GM12891 (cell line): ENCODE measurements at regions not wholly inside any gene's neighbourhood (a gene's known extent, or its start where the extent isn't known, plus 50 kb on each side); places are given as distances from the start of the nearest gene placed in this dataset.

Source experiments
- DNase-seq: peaks from one replicate; pipeline ENCODE4 v3.0.0; 2011; ENCODE audit warnings: low spot score; ENCODE audit not compliant: insufficient read length
- FAIRE-seq: peaks from 2 replicates; lab custom pipeline; 2011; peaks lifted over from hg19 to GRCh38; lab: Jason Lieb, UNC
- PAX5 ChIP-seq: IDR thresholded peaks from 2 replicates; pipeline ENCODE4 v1.6.1; 2011; ENCODE audit warnings: low read length, moderate library complexity, mild to moderate bottlenecking; ENCODE audit not compliant: insufficient read depth, severe bottlenecking
- POLR2A ChIP-seq: IDR thresholded peaks from 2 replicates; pipeline ENCODE4 v1.6.1; 2011; ENCODE audit warnings: low read depth, low read length, control low read depth
- POLR2AphosphoS5 ChIP-seq: IDR thresholded peaks from 2 replicates; pipeline ENCODE4 v1.6.1; 2011; ENCODE audit warnings: low read depth, low read length, control low read depth
- POU2F2 ChIP-seq: IDR thresholded peaks from 2 replicates; pipeline ENCODE4 v1.6.1; 2011; ENCODE audit warnings: low read depth, mild to moderate bottlenecking, control low read depth, low read length, moderate library complexity
- SPI1 ChIP-seq: IDR thresholded peaks from 2 replicates; pipeline ENCODE4 v1.6.1; 2011; ENCODE audit warnings: low read depth, low read length, control low read depth
- TAF1 ChIP-seq: IDR thresholded peaks from 2 replicates; pipeline ENCODE4 v1.6.1; 2011; ENCODE audit warnings: low read depth, low read length, control low read depth

GRCh38 chr16:54489225-54490111 lies 202.9 kb upstream of the IRX3 start:
- TF ChIP-seq PAX5 (no peak), POLR2A (no peak), POU2F2 (no peak), POLR2AphosphoS5 (no peak), SPI1 (no peak), TAF1 (no peak)
- FAIRE-seq = no peak
- no peak for DNase-seq

DNA sequence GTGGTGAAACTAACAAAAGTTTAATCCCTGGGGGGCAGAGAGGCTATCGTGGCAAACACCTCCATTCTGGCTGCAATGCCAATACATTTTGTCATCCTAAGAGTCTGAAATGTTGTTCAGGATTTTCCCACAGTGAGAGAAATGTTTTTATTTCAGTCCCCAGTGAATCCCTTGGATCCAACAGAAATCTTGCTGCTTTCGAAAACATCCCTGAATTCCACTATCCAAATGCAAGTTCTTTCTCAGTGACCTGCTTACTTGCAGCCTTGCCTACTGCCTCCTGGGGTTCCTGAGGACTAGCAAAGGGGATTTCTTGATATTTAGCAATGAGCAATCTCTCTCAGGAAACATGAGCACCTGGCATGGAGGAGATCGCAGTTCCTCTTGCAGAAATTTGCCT lies 202.1 kb upstream of the IRX3 start:
- DNase-seq = no peak
- no peak for TF ChIP-seq POLR2AphosphoS5
- TF ChIP-seq POLR2A = no peak
- no peak for TF ChIP-seq TAF1
- TF ChIP-seq PAX5 = no peak
- no peak for TF ChIP-seq SPI1
- no peak for TF ChIP-seq POU2F2
- no peak for FAIRE-seq

GRCh38 chr16:54487933-54488332 lies 201.3 kb upstream of the IRX3 start:
- DNase-seq (no peak), FAIRE-seq (no peak)
- TF ChIP-seq POLR2A (no peak), POLR2AphosphoS5 (no peak), TAF1 (no peak), POU2F2 (no peak), SPI1 (no peak), PAX5 (no peak)

GRCh38 chr16:54484700-54485099 lies 198.1 kb upstream of the IRX3 start:
- TF ChIP-seq POLR2AphosphoS5 (no peak), TAF1 (no peak), PAX5 (no peak), POU2F2 (no peak), POLR2A (no peak), SPI1 (no peak)
- no peak for FAIRE-seq
- no peak for DNase-seq

GRCh38 chr16:54482892-54483574 lies 196.4 kb upstream of the IRX3 start:
- DNase-seq (no peak), FAIRE-seq (no peak)

DNA sequence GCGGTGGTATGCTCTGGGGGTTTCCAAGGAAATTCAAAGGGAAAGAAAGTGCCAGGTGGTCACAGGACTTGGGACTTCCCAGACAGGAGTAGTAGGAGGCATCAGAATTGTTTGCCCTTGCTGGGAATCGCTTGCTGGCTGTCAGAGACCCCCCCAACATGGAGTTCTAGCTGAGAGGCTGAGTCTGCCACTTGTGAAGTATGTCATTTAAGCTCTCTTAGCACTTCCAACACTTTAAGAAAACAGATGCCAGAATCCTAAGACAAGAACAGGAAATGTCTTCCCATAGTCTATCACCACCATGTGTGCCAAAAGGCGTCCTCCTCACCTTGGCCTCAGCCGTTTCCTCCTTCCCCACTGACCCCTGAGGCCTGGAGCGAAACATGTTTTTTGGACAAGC lies 193.8 kb upstream of the IRX3 start:
- DNase-seq (no peak), FAIRE-seq (no peak)
- no peak for TF ChIP-seq PAX5
- no peak for TF ChIP-seq POLR2A
- no peak for TF ChIP-seq POU2F2
- no peak for TF ChIP-seq TAF1
- TF ChIP-seq SPI1 = no peak
- TF ChIP-seq POLR2AphosphoS5 = no peak

More at GRCh38 chr16:54482892-54483574, 196.4 kb upstream of the IRX3 start:
- TF ChIP-seq PAX5 (no peak), POLR2A (no peak), POU2F2 (no peak), SPI1 (no peak), POLR2AphosphoS5 (no peak), TAF1 (no peak)

GRCh38 chr16:54479546-54479945 lies 193.0 kb upstream of the IRX3 start:
- TF ChIP-seq POU2F2 (no peak), SPI1 (no peak), PAX5 (no peak), TAF1 (no peak), POLR2AphosphoS5 (no peak), POLR2A (no peak)
- FAIRE-seq (no peak), DNase-seq (no peak)

- DNase-seq (no peak), FAIRE-seq (no peak)
- TF ChIP-seq SPI1 = no peak
- TF ChIP-seq PAX5 = no peak
- TF ChIP-seq TAF1 = no peak
- no peak for TF ChIP-seq POU2F2
- TF ChIP-seq POLR2A = no peak
- no peak for TF ChIP-seq POLR2AphosphoS5
Observed at GRCh38 chr16:54477714-54478113, 191.1 kb upstream of the IRX3 start.
